H1 (cell line): ENCODE measurements at regions not wholly inside any gene's neighbourhood (a gene's known extent, or its start where the extent isn't known, plus 50 kb on each side); places are given as distances from the start of the nearest gene placed in this dataset.

Experiments used
- CBX8 ChIP-seq: fragments of 300-800, 300-1000 bp; sonication (generic); IDR thresholded peaks from 2 replicates; pipeline ENCODE4 v1.7.1; 2016; ENCODE audit warnings: low read depth, low read length, borderline replicate concordance
- POLR2AphosphoS5 ChIP-seq: IDR thresholded peaks from 2 replicates; pipeline ENCODE4 v1.6.1; 2011; ENCODE audit warnings: low read depth, low read length
- SIN3A ChIP-seq, 2 experiments: IDR thresholded peaks in 1 of 2; conservative IDR thresholded peaks in 1 of 2; 2 replicates each; pipeline ENCODE4 v1.6.1; 2011 to 2012; ENCODE audit warnings: low read length in 2 of 2, improper control_type of control experiment in 1 of 2, low read depth in 1 of 2, mild to moderate bottlenecking in 1 of 2
- TAF1 ChIP-seq: IDR thresholded peaks from 2 replicates; pipeline ENCODE4 v1.6.1; 2011; ENCODE audit warnings: mild to moderate bottlenecking, low read depth, low read length
- TF ChIP-seq, protein P1 (sequence below), 3 experiments: IDR thresholded peaks; 1 replicate in 2 of 3; 2 replicates in 1 of 3; pipeline versions ENCODE4 v1.5.1 to v1.6.1; 2011; ENCODE audit warnings: low read length in 3 of 3, mild to moderate bottlenecking in 3 of 3, inconsistent platforms in 2 of 3, low read depth in 1 of 3, moderate library complexity in 1 of 3; ENCODE audit not compliant: insufficient read depth in 1 of 3; ENCODE audit errors: control extremely low read depth in 1 of 3

GRCh38 chr7:106418526-106418925 is 133.7 kb upstream of the NAMPT start (continued):
- TF ChIP-seq, protein P1, sequence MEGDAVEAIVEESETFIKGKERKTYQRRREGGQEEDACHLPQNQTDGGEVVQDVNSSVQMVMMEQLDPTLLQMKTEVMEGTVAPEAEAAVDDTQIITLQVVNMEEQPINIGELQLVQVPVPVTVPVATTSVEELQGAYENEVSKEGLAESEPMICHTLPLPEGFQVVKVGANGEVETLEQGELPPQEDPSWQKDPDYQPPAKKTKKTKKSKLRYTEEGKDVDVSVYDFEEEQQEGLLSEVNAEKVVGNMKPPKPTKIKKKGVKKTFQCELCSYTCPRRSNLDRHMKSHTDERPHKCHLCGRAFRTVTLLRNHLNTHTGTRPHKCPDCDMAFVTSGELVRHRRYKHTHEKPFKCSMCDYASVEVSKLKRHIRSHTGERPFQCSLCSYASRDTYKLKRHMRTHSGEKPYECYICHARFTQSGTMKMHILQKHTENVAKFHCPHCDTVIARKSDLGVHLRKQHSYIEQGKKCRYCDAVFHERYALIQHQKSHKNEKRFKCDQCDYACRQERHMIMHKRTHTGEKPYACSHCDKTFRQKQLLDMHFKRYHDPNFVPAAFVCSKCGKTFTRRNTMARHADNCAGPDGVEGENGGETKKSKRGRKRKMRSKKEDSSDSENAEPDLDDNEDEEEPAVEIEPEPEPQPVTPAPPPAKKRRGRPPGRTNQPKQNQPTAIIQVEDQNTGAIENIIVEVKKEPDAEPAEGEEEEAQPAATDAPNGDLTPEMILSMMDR (IDR thresholded peaks at IDR 0.05; ENCODE audit: control extremely low read depth in 1 of 3, insufficient read depth in 1 of 3, low read depth in 1 of 3, low read length in 3 of 3): no peak
- TF ChIP-seq SIN3A (conservative IDR thresholded peaks at IDR 0.05 in 1 of 2, IDR thresholded peaks at IDR 0.05 in 1 of 2; ENCODE audit: low read depth in 1 of 2, low read length in 2 of 2) (no peak), POLR2AphosphoS5 (no peak), TAF1 (no peak), CBX8 (no peak)
